ENCODE measurements at regions not wholly inside any gene's neighbourhood (a gene's known extent, or its start where the extent isn't known, plus 50 kb on each side); places are given as distances from the start of the nearest gene placed in this dataset.

DNA sequence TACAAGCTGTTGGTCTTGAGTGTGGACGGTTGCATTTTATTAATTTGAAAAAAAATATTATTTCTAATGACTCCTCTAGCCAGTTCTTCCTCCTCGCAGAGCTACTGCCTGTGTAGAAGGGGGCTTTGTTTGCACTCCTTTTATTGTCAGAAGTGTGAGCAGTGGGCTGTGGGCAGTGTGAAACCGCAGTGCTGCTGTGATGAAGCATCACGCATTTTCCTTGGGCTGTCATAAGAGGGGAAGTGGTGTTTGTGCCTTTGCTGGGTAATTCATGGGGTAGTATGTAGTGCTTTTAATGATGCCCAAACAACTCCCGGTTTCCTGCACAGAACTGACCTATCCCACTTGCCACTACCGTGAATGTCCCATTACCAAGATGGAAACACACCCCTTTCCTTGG lies 357.3 kb downstream of the ZNF536 start:
- TF ChIP-seq CTCF (IDR thresholded peaks at IDR 0.05): no peak
- no peak for TF ChIP-seq POLR2A (IDR thresholded peaks at IDR 0.05; ENCODE audit: low read length)
- TF ChIP-seq PBX3 (IDR thresholded peaks at IDR 0.05): no peak
- no peak for TF ChIP-seq SMC3 (IDR thresholded peaks at IDR 0.05)
- no peak for TF ChIP-seq MAX (IDR thresholded peaks at IDR 0.05)
- TF ChIP-seq NR3C1 (IDR thresholded peaks at IDR 0.05): no peak
- no peak for TF ChIP-seq RFX5 (IDR thresholded peaks at IDR 0.05)
- no peak for TF ChIP-seq CHD2 (IDR thresholded peaks at IDR 0.05; ENCODE audit: low read length, partially characterized antibody)
- TF ChIP-seq, protein P1, sequence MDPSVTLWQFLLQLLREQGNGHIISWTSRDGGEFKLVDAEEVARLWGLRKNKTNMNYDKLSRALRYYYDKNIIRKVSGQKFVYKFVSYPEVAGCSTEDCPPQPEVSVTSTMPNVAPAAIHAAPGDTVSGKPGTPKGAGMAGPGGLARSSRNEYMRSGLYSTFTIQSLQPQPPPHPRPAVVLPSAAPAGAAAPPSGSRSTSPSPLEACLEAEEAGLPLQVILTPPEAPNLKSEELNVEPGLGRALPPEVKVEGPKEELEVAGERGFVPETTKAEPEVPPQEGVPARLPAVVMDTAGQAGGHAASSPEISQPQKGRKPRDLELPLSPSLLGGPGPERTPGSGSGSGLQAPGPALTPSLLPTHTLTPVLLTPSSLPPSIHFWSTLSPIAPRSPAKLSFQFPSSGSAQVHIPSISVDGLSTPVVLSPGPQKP (IDR thresholded peaks at IDR 0.05; ENCODE audit: low read depth, low read length): no peak
- no peak for TF ChIP-seq TP53 (CRISPR knock-in tag; IDR thresholded peaks at IDR 0.05)
- TF ChIP-seq RNF2 (IDR thresholded peaks at IDR 0.05; ENCODE audit: borderline replicate concordance, low read depth): no peak
- no peak for TF ChIP-seq RCOR1 (IDR thresholded peaks at IDR 0.05; ENCODE audit: low read depth, low read length)
- no peak for TF ChIP-seq ZC3H11A (IDR thresholded peaks at IDR 0.05)
- no peak for TF ChIP-seq POLR2AphosphoS2 (conservative IDR thresholded peaks at IDR 0.05; ENCODE audit: low read length)
